Activated T-helper 17 cell treated with anti-CD3 and anti-CD28 coated beads, Interleukin-2, amount 50 U/mL, for 72 hours (primary cell): ENCODE measurements at regions not wholly inside any gene's neighbourhood (a gene's known extent, or its start where the extent isn't known, plus 50 kb on each side); places are given as distances from the start of the nearest gene placed in this dataset.

ENCODE experiments used
- ATAC-seq: fragments of 150-1000 bp; cut with Tn5 transposase; replicated peaks from 2 replicates; pipeline ENCODE4 v1.10.0; 2021; ENCODE audit warnings: mild to moderate bottlenecking, moderate library complexity
- H3K27ac Mint-ChIP-seq: one replicate; pipeline ENCODE4 v1.8.0; 2022; ENCODE audit warnings: mixed read lengths
- H3K27me3 Mint-ChIP-seq: one replicate; pipeline ENCODE4 v1.8.0; 2022; ENCODE audit warnings: mixed read lengths
- H3K36me3 Mint-ChIP-seq: one replicate; pipeline ENCODE4 v1.8.0; 2022; ENCODE audit warnings: low read depth, mild to moderate bottlenecking, mixed read lengths
- H3K4me1 Mint-ChIP-seq: one replicate; pipeline ENCODE4 v1.8.0; 2022; ENCODE audit warnings: mixed read lengths
- H3K4me3 Mint-ChIP-seq: one replicate; pipeline ENCODE4 v1.8.0; 2022; ENCODE audit warnings: mild to moderate bottlenecking, mixed read lengths
- H3K9me3 Mint-ChIP-seq: one replicate; pipeline ENCODE4 v1.8.0; 2022; ENCODE audit warnings: mixed read lengths

- no peak for ATAC-seq
Observed at GRCh38 chr16:55120408-55120807, 189.7 kb downstream of the IRX5 start.

GRCh38 chr16:55120826-55121225 is 190.2 kb downstream of the IRX5 start:
- no peak overlapping the region for H3K27ac Mint-ChIP-seq
- no peak for ATAC-seq
- H3K9me3 Mint-ChIP-seq, result peaks cover 12% of the 10 kb centered on the region
- no peak overlapping the region for H3K4me3 Mint-ChIP-seq
- H3K27me3 Mint-ChIP-seq, result peaks cover 11% of the 10 kb centered on the region
- H3K36me3 Mint-ChIP-seq, result no peaks in the 10 kb centered on the region
- no peaks in the 10 kb centered on the region for H3K4me1 Mint-ChIP-seq

More at GRCh38 chr16:55120408-55120807, 189.7 kb downstream of the IRX5 start:
- no peak overlapping the region for H3K4me3 Mint-ChIP-seq
- H3K27ac Mint-ChIP-seq, result no peak overlapping the region
- H3K9me3 Mint-ChIP-seq, result peaks cover 12% of the 10 kb centered on the region
- peaks cover 11% of the 10 kb centered on the region for H3K27me3 Mint-ChIP-seq
- H3K4me1 Mint-ChIP-seq, result no peaks in the 10 kb centered on the region
- no peaks in the 10 kb centered on the region for H3K36me3 Mint-ChIP-seq

- no peak for ATAC-seq
- Mint-ChIP-seq H3K4me1 (no peaks in the 10 kb centered on the region), H3K4me3 (no peak overlapping the region)
Observed at GRCh38 chr16:55123652-55124051, 193.0 kb downstream of the IRX5 start.

GRCh38 chr16:55125818-55126385 is 195.2 kb downstream of the IRX5 start:
- Mint-ChIP-seq H3K9me3 (peaks cover 12% of the 10 kb centered on the region), H3K27ac (no peak overlapping the region), H3K27me3 (peaks cover 11% of the 10 kb centered on the region), H3K4me3 (no peak overlapping the region), H3K4me1 (no peaks in the 10 kb centered on the region), H3K36me3 (no peaks in the 10 kb centered on the region)
- no peak for ATAC-seq

More at GRCh38 chr16:55123652-55124051, 193.0 kb downstream of the IRX5 start:
- peaks cover 16% of the 10 kb centered on the region for H3K27me3 Mint-ChIP-seq
- H3K9me3 Mint-ChIP-seq, result peaks cover 12% of the 10 kb centered on the region
- H3K27ac Mint-ChIP-seq, result no peak overlapping the region
- H3K36me3 Mint-ChIP-seq, result no peaks in the 10 kb centered on the region

GRCh38 chr16:55126456-55126855 is 195.8 kb downstream of the IRX5 start:
- no peak for ATAC-seq
- Mint-ChIP-seq H3K4me1 (no peaks in the 10 kb centered on the region), H3K9me3 (peaks cover 12% of the 10 kb centered on the region), H3K27me3 (peaks cover 11% of the 10 kb centered on the region), H3K27ac (no peak overlapping the region), H3K36me3 (no peaks in the 10 kb centered on the region), H3K4me3 (no peak overlapping the region)

- no peaks in the 10 kb centered on the region for H3K9me3 Mint-ChIP-seq
- no peak overlapping the region for H3K4me3 Mint-ChIP-seq
- no peak for ATAC-seq
- no peak overlapping the region for H3K27ac Mint-ChIP-seq
- no peaks in the 10 kb centered on the region for H3K4me1 Mint-ChIP-seq
- peaks cover 8% of the 10 kb centered on the region for H3K27me3 Mint-ChIP-seq
- H3K36me3 Mint-ChIP-seq, result no peaks in the 10 kb centered on the region
Observed at GRCh38 chr16:55130456-55130855, 193.5 kb upstream of the IRX6 start.

GRCh38 chr16:55130911-55131310 is 193.1 kb upstream of the IRX6 start:
- Mint-ChIP-seq H3K4me3 (no peak overlapping the region), H3K9me3 (no peaks in the 10 kb centered on the region), H3K27me3 (peaks cover 8% of the 10 kb centered on the region), H3K36me3 (no peaks in the 10 kb centered on the region), H3K4me1 (no peaks in the 10 kb centered on the region), H3K27ac (no peak overlapping the region)
- no peak for ATAC-seq

GRCh38 chr16:55133654-55134053 is 190.3 kb upstream of the IRX6 start:
- Mint-ChIP-seq H3K27ac (no peak overlapping the region), H3K4me3 (no peak overlapping the region), H3K9me3 (no peaks in the 10 kb centered on the region), H3K36me3 (no peaks in the 10 kb centered on the region), H3K4me1 (no peaks in the 10 kb centered on the region), H3K27me3 (peaks cover 3% of the 10 kb centered on the region)
- ATAC-seq, result no peak

GRCh38 chr16:55136356-55137150 is 187.4 kb upstream of the IRX6 start:
- Mint-ChIP-seq H3K4me3 (no peak overlapping the region), H3K27me3 (peaks cover 3% of the 10 kb centered on the region), H3K27ac (no peak overlapping the region), H3K36me3 (no peaks in the 10 kb centered on the region), H3K9me3 (no peaks in the 10 kb centered on the region), H3K4me1 (no peaks in the 10 kb centered on the region)
- ATAC-seq, result no peak

- Mint-ChIP-seq H3K4me3 (no peak overlapping the region), H3K4me1 (no peaks in the 10 kb centered on the region), H3K27me3 (no peaks in the 10 kb centered on the region), H3K9me3 (no peaks in the 10 kb centered on the region), H3K27ac (no peak overlapping the region), H3K36me3 (no peaks in the 10 kb centered on the region)
- no peak for ATAC-seq
Observed at GRCh38 chr16:55138298-55138697, 185.7 kb upstream of the IRX6 start.

- Mint-ChIP-seq H3K9me3 (no peaks in the 10 kb centered on the region), H3K36me3 (no peaks in the 10 kb centered on the region), H3K4me3 (no peak overlapping the region), H3K4me1 (no peaks in the 10 kb centered on the region), H3K27me3 (peaks cover 3% of the 10 kb centered on the region), H3K27ac (no peak overlapping the region)
- no peak for ATAC-seq
Observed at GRCh38 chr16:55142405-55142804, 181.6 kb upstream of the IRX6 start.

- no peaks in the 10 kb centered on the region for H3K9me3 Mint-ChIP-seq
- H3K4me1 Mint-ChIP-seq, result no peaks in the 10 kb centered on the region
- no peak for ATAC-seq
- no peaks in the 10 kb centered on the region for H3K36me3 Mint-ChIP-seq
- no peak overlapping the region for H3K4me3 Mint-ChIP-seq
- H3K27ac Mint-ChIP-seq, result no peak overlapping the region
- H3K27me3 Mint-ChIP-seq, result peaks cover 7% of the 10 kb centered on the region
Observed at GRCh38 chr16:55144651-55145050, 179.4 kb upstream of the IRX6 start.

GRCh38 chr16:55145771-55146603 is 178.0 kb upstream of the IRX6 start:
- H3K27me3 Mint-ChIP-seq, result peaks cover 12% of the 10 kb centered on the region
- H3K4me3 Mint-ChIP-seq, result no peak overlapping the region
- no peak for ATAC-seq
- H3K36me3 Mint-ChIP-seq, result no peaks in the 10 kb centered on the region
- H3K4me1 Mint-ChIP-seq, result no peaks in the 10 kb centered on the region
- no peaks in the 10 kb centered on the region for H3K9me3 Mint-ChIP-seq
- no peak overlapping the region for H3K27ac Mint-ChIP-seq

- no peaks in the 10 kb centered on the region for H3K9me3 Mint-ChIP-seq
- H3K27me3 Mint-ChIP-seq, result peaks cover 12% of the 10 kb centered on the region
- H3K27ac Mint-ChIP-seq, result no peak overlapping the region
- no peaks in the 10 kb centered on the region for H3K36me3 Mint-ChIP-seq
- no peak for ATAC-seq
- H3K4me1 Mint-ChIP-seq, result no peaks in the 10 kb centered on the region
- H3K4me3 Mint-ChIP-seq, result no peak overlapping the region
Observed at GRCh38 chr16:55146966-55147365, 177.0 kb upstream of the IRX6 start.

GRCh38 chr16:55147396-55147795 is 176.6 kb upstream of the IRX6 start:
- no peak for ATAC-seq
- Mint-ChIP-seq H3K9me3 (no peaks in the 10 kb centered on the region), H3K4me3 (no peak overlapping the region), H3K27me3 (peaks cover 12% of the 10 kb centered on the region), H3K4me1 (no peaks in the 10 kb centered on the region), H3K27ac (no peak overlapping the region), H3K36me3 (no peaks in the 10 kb centered on the region)
